GM18909 (cell line): ENCODE measurements at regions not wholly inside any gene's neighbourhood (a gene's known extent, or its start where the extent isn't known, plus 50 kb on each side); places are given as distances from the start of the nearest gene placed in this dataset.

Source experiments
- ATAC-seq: cut with Tn5 transposase; IDR thresholded peaks from one replicate; pipeline ENCODE4 v1.9.1; 2021; ENCODE audit warnings: mild to moderate bottlenecking; ENCODE audit not compliant: unreplicated experiment, poor library complexity

GRCh38 chr11:87397011-87397865 lies 359.5 kb downstream of the TMEM135 start:
- ATAC-seq = no peak

GRCh38 chr11:87394924-87395323 lies 357.2 kb downstream of the TMEM135 start:
- no peak for ATAC-seq

GRCh38 chr11:87392665-87393064 lies 354.9 kb downstream of the TMEM135 start:
- ATAC-seq = no peak

GRCh38 chr11:87391496-87391895 lies 353.8 kb downstream of the TMEM135 start:
- no peak for ATAC-seq

GRCh38 chr11:87384078-87384729 lies 346.5 kb downstream of the TMEM135 start:
- ATAC-seq = no peak

GRCh38 chr11:87374038-87374807 lies 336.5 kb downstream of the TMEM135 start:
- ATAC-seq = no peak
